ENCODE measurements at regions not wholly inside any gene's neighbourhood (a gene's known extent, or its start where the extent isn't known, plus 50 kb on each side); places are given as distances from the start of the nearest gene placed in this dataset.

GRCh38 chr1:71245246-71245645 is 164.4 kb upstream of the ZRANB2 start:
- Histone ChIP-seq H3K4me2 (no peak overlapping the region), H3K4me1 (ENCODE audit: control insufficient read depth in 1 of 2, insufficient read depth in 2 of 2, low read depth in 1 of 2, low read length in 1 of 2) (no peaks in the 10 kb centered on the region), H3K27ac (ENCODE audit: low read depth in 2 of 2, low read length in 1 of 2) (no peak overlapping the region), H3K4me3 (ENCODE audit: low read depth in 2 of 2, low read length in 1 of 2) (no peak overlapping the region), H2AFZ (ENCODE audit: low read depth) (no peak overlapping the region), H3K79me2 (ENCODE audit: insufficient read depth) (no peaks in the 10 kb centered on the region), H3K27me3 (ENCODE audit: insufficient read depth) (no peaks in the 10 kb centered on the region), H3K9ac (no peak overlapping the region), H3K9me2 (no peaks in the 10 kb centered on the region; the same call in 1 of the 2 replicates), H3F3A (replicated peaks; ENCODE audit: insufficient read depth) (no peaks in the 10 kb centered on the region), H3K36me3 (replicated peaks in 1 of 2; ENCODE audit: control insufficient read depth in 1 of 2, insufficient read depth in 2 of 2, low read length in 1 of 2) (no peaks in the 10 kb centered on the region), H4K20me1 (ENCODE audit: insufficient read depth) (no peaks in the 10 kb centered on the region), H3K9me3 (no peaks in the 10 kb centered on the region)
- WGBS (ENCODE audit: low lambda C conversion rate) = 52% methylated on average over 4 of the region's 4 CpGs
- DNase-seq = no peak
- TF ChIP-seq JUND (IDR thresholded peaks at IDR 0.05) (no peak), IRF3 (IDR thresholded peaks at IDR 0.05; ENCODE audit: low read depth, low read length) (no peak), RCOR1 (IDR thresholded peaks at IDR 0.05; ENCODE audit: low read length) (no peak), GATA2 (CRISPR knock-in tag; IDR thresholded peaks at IDR 0.05) (no peak), ELF1 (IDR thresholded peaks at IDR 0.05) (no peak), PBX3 (IDR thresholded peaks at IDR 0.05) (no peak), TEAD4 (IDR thresholded peaks at IDR 0.05; ENCODE audit: borderline replicate concordance, insufficient read depth) (no peak), GABPA (IDR thresholded peaks at IDR 0.05; ENCODE audit: low read depth) (no peak), TCF12 (IDR thresholded peaks at IDR 0.05) (no peak), SMC3 (IDR thresholded peaks at IDR 0.05; ENCODE audit: low read depth, low read length) (no peak), YY1 (IDR thresholded peaks at IDR 0.05; ENCODE audit: low read depth) (no peak), FOXJ3 (CRISPR knock-in tag; IDR thresholded peaks at IDR 0.05) (no peak), ZBTB33 (IDR thresholded peaks at IDR 0.05; ENCODE audit: borderline replicate concordance, low read depth) (no peak), EZH2phosphoT487 (IDR thresholded peaks at IDR 0.05; ENCODE audit: borderline replicate concordance, low read depth) (no peak)
- POLR2A ChIA-PET = no interaction called here
- CTCF ChIA-PET = no interaction called here

- H3K27me3 ChIP-seq (ENCODE audit: insufficient read depth) = no peaks in the 10 kb centered on the region
- no peak overlapping the region for H3K4me2 ChIP-seq
- H3K79me2 ChIP-seq (ENCODE audit: insufficient read depth) = no peaks in the 10 kb centered on the region
- H2AFZ ChIP-seq (ENCODE audit: low read depth) = no peak overlapping the region
- no peaks in the 10 kb centered on the region for H3K36me3 ChIP-seq (replicated peaks in 1 of 2; ENCODE audit: control insufficient read depth in 1 of 2, insufficient read depth in 2 of 2, low read length in 1 of 2)
- DNase-seq = no peak
- ChIA-PET POLR2A (no interaction called here), CTCF (interaction anchor here (1.0 to 1.5 kb wide), 2 partner anchors 8 to 9 kb away, joined by 3 read pairs; no protein-coding TSS in a partner anchor)
- no peaks in the 10 kb centered on the region for H3K4me1 ChIP-seq (ENCODE audit: control insufficient read depth in 1 of 2, insufficient read depth in 2 of 2, low read depth in 1 of 2, low read length in 1 of 2)
- no peak overlapping the region for H3K27ac ChIP-seq (ENCODE audit: low read depth in 2 of 2, low read length in 1 of 2)
- H3F3A ChIP-seq (replicated peaks; ENCODE audit: insufficient read depth) = no peaks in the 10 kb centered on the region
- no peaks in the 10 kb centered on the region for H4K20me1 ChIP-seq (ENCODE audit: insufficient read depth)
- H3K9me2 ChIP-seq = no peaks in the 10 kb centered on the region
- H3K4me3 ChIP-seq (ENCODE audit: low read depth in 2 of 2, low read length in 1 of 2) = no peak overlapping the region
- no peak overlapping the region for H3K9ac ChIP-seq
- no peaks in the 10 kb centered on the region for H3K9me3 ChIP-seq
- no peak for TF ChIP-seq NFIC (IDR thresholded peaks at IDR 0.05; ENCODE audit: borderline replicate concordance)
- TF ChIP-seq CTCF (IDR thresholded peaks at IDR 0.05) = no peak
- TF ChIP-seq SMC3 (IDR thresholded peaks at IDR 0.05; ENCODE audit: low read depth, low read length) = no peak
- TF ChIP-seq YY1 (IDR thresholded peaks at IDR 0.05; ENCODE audit: low read depth) = no peak
- TF ChIP-seq MEF2A (IDR thresholded peaks at IDR 0.05; ENCODE audit: borderline replicate concordance, low read depth) = no peak
- TF ChIP-seq MAX (IDR thresholded peaks at IDR 0.05; ENCODE audit: low read depth) = no peak
- WGBS (ENCODE audit: low lambda C conversion rate) = 76% methylated on average over 1 of the region's 1 CpG
Measured at GRCh38 chr1:71242239-71242638, 161.4 kb upstream of the ZRANB2 start.
